Vagina (tissue), 2 donors: ENCODE measurements at regions not wholly inside any gene's neighbourhood (a gene's known extent, or its start where the extent isn't known, plus 50 kb on each side); places are given as distances from the start of the nearest gene placed in this dataset.

Source experiments
- DNase-seq, 2 donors: peaks; one replicate each; pipeline ENCODE4 v3.0.0-alpha.2; 2017; ENCODE audit errors: extremely low spot score in 2 of 2
- H3K27ac ChIP-seq: fragments of 200-600 bp; sonication (generic); one replicate; pipeline ENCODE4 v1.5.1; 2019
- H3K27me3 ChIP-seq: fragments of 200-600 bp; sonication (generic); one replicate; pipeline ENCODE4 v1.5.1; 2019
- H3K36me3 ChIP-seq, 2 donors: fragments of 200-600 bp; sonication (generic); one replicate each; pipeline ENCODE4 v1.5.1; 2017 to 2019
- H3K4me1 ChIP-seq: fragments of 200-600 bp; sonication (generic); one replicate; pipeline ENCODE4 v1.5.1; 2019
- H3K4me3 ChIP-seq, 2 donors: fragments of 200-600 bp; sonication (generic); 1 replicate in 1 of 2; 2 replicates in 1 of 2; pipeline ENCODE4 v1.5.1; 2016 to 2019
- H3K9me3 ChIP-seq: fragments of 200-600 bp; sonication (generic); one replicate; pipeline ENCODE4 v1.5.1; 2019
- CTCF ChIP-seq, 3 experiments: fragments of 450-650 bp in 2 of 3; fragments of 200-600 bp in 1 of 3; sonication (generic) in 1 of 3; IDR thresholded peaks; one replicate each; pipeline ENCODE4 v1.5.1; 2017 to 2019; ENCODE audit warnings: antibody characterized with exemption in 3 of 3, mild to moderate bottlenecking in 2 of 3, moderate library complexity in 2 of 3
- POLR2A ChIP-seq, 2 donors: fragments of 450-650 bp; IDR thresholded peaks; one replicate each; pipeline ENCODE4 v1.6.1; 2017; ENCODE audit warnings: antibody characterized with exemption in 2 of 2, mild to moderate bottlenecking in 2 of 2, moderate library complexity in 2 of 2
- POLR2AphosphoS5 ChIP-seq, 2 donors: sonication (generic); formaldehyde crosslinking; IDR thresholded peaks; one replicate each; pipeline ENCODE4 v1.9.0; 2017; ENCODE audit warnings: antibody characterized with exemption in 2 of 2, mild to moderate bottlenecking in 2 of 2, low read depth in 1 of 2; ENCODE audit not compliant: insufficient read depth in 1 of 2
- intact Hi-C: fragments of 100-400 bp; cut with DNase I; formaldehyde crosslinking; loops from one replicate; pipeline ENCODE4 v1.15.1; 2023

GRCh38 chr12:66055837-66056319 is 74.7 kb downstream of the LLPH start:
- no peak for DNase-seq
- no peaks in the 10 kb centered on the region for H3K9me3 ChIP-seq
- H3K36me3 ChIP-seq, result no peaks in the 10 kb centered on the region
- H3K4me1 ChIP-seq, result no peaks in the 10 kb centered on the region
- H3K4me3 ChIP-seq, result no peak overlapping the region
- TF ChIP-seq POLR2A (IDR thresholded peaks at IDR 0.05) (no peak), POLR2AphosphoS5 (IDR thresholded peaks at IDR 0.05; ENCODE audit: insufficient read depth in 1 of 2, low read depth in 1 of 2) (no peak), CTCF (IDR thresholded peaks at IDR 0.05) (no peak)
- intact Hi-C loops, result no loop called here
- no peaks in the 10 kb centered on the region for H3K27me3 ChIP-seq
- H3K27ac ChIP-seq, result no peak overlapping the region

- TF ChIP-seq POLR2AphosphoS5 (IDR thresholded peaks at IDR 0.05; ENCODE audit: insufficient read depth in 1 of 2, low read depth in 1 of 2) (no peak), CTCF (IDR thresholded peaks at IDR 0.05) (no peak), POLR2A (IDR thresholded peaks at IDR 0.05) (no peak)
- H3K4me3 ChIP-seq, result no peak overlapping the region
- H3K27me3 ChIP-seq, result no peaks in the 10 kb centered on the region
- intact Hi-C loops, result no loop called here
- H3K36me3 ChIP-seq, result no peaks in the 10 kb centered on the region
- H3K9me3 ChIP-seq, result no peaks in the 10 kb centered on the region
- H3K4me1 ChIP-seq, result no peaks in the 10 kb centered on the region
- H3K27ac ChIP-seq, result no peak overlapping the region
- no peak for DNase-seq
Measured at GRCh38 chr12:66052988-66053615, 77.4 kb downstream of the LLPH start.

GRCh38 chr12:66051361-66051760 is 79.2 kb downstream of the LLPH start:
- intact Hi-C loops, result no loop called here
- no peaks in the 10 kb centered on the region for H3K9me3 ChIP-seq

GRCh38 chr12:66050610-66051009 is 79.9 kb downstream of the LLPH start:
- H3K27me3 ChIP-seq, result no peaks in the 10 kb centered on the region
- intact Hi-C loops, result no loop called here
- no peaks in the 10 kb centered on the region for H3K4me1 ChIP-seq
- H3K36me3 ChIP-seq, result no peaks in the 10 kb centered on the region
- H3K4me3 ChIP-seq, result no peak overlapping the region
- no peaks in the 10 kb centered on the region for H3K9me3 ChIP-seq
- no peak for DNase-seq
- TF ChIP-seq POLR2AphosphoS5 (IDR thresholded peaks at IDR 0.05; ENCODE audit: insufficient read depth in 1 of 2, low read depth in 1 of 2) (no peak), POLR2A (IDR thresholded peaks at IDR 0.05) (no peak), CTCF (IDR thresholded peaks at IDR 0.05) (no peak)
- H3K27ac ChIP-seq, result no peak overlapping the region

More at GRCh38 chr12:66051361-66051760, 79.2 kb downstream of the LLPH start:
- Histone ChIP-seq H3K4me1 (no peaks in the 10 kb centered on the region), H3K36me3 (no peaks in the 10 kb centered on the region), H3K4me3 (no peak overlapping the region), H3K27me3 (no peaks in the 10 kb centered on the region), H3K27ac (no peak overlapping the region)
- DNase-seq, result no peak
- TF ChIP-seq POLR2A (IDR thresholded peaks at IDR 0.05) (no peak), POLR2AphosphoS5 (IDR thresholded peaks at IDR 0.05; ENCODE audit: insufficient read depth in 1 of 2, low read depth in 1 of 2) (no peak), CTCF (IDR thresholded peaks at IDR 0.05) (no peak)

- no peak overlapping the region for H3K27ac ChIP-seq
- TF ChIP-seq CTCF (IDR thresholded peaks at IDR 0.05) (no peak), POLR2A (IDR thresholded peaks at IDR 0.05) (no peak)
- intact Hi-C loops, result no loop called here
- no peaks in the 10 kb centered on the region for H3K36me3 ChIP-seq
- DNase-seq, result no peak
- no peak overlapping the region for H3K4me3 ChIP-seq
- no peaks in the 10 kb centered on the region for H3K27me3 ChIP-seq
- H3K9me3 ChIP-seq, result no peaks in the 10 kb centered on the region
- no peaks in the 10 kb centered on the region for H3K4me1 ChIP-seq
Measured at GRCh38 chr12:66050283-66050576, 80.3 kb downstream of the LLPH start.
